HG02840 (cell line): ENCODE measurements at regions not wholly inside any gene's neighbourhood (a gene's known extent, or its start where the extent isn't known, plus 50 kb on each side); places are given as distances from the start of the nearest gene placed in this dataset.
"Not testable (repeated sequence)": the region's sequence is repeated elsewhere in the genome, so short reads cannot be mapped to it uniquely, and the experiment has no call there.

Experiments used
- ATAC-seq: cut with Tn5 transposase; IDR thresholded peaks from one replicate; pipeline ENCODE4 v1.9.1; 2021; ENCODE audit warnings: mild to moderate bottlenecking, moderate library complexity, moderate number of reproducible peaks; ENCODE audit not compliant: unreplicated experiment, low FRiP score

GRCh38 chr5:102068870-102069269 is 227.2 kb downstream of the SLCO4C1 start:
- ATAC-seq: no peak

- no peak for ATAC-seq
Measured at GRCh38 chr5:102049517-102049916, 246.6 kb downstream of the SLCO4C1 start.

- no peak for ATAC-seq
Measured at GRCh38 chr5:102048940-102049339, 247.1 kb downstream of the SLCO4C1 start.

- ATAC-seq: not testable (repeated sequence)
Measured at GRCh38 chr5:102047073-102047472, 249.0 kb downstream of the SLCO4C1 start.

GRCh38 chr5:102040326-102040725 is 255.8 kb downstream of the SLCO4C1 start:
- no peak for ATAC-seq

GRCh38 chr5:102036927-102037326 is 259.2 kb downstream of the SLCO4C1 start:
- ATAC-seq: no peak

GRCh38 chr5:102031711-102032110 is 264.4 kb downstream of the SLCO4C1 start:
- no peak for ATAC-seq

GRCh38 chr5:102018690-102019089 is 277.4 kb downstream of the SLCO4C1 start:
- no peak for ATAC-seq

- no peak for ATAC-seq
Measured at GRCh38 chr5:102018279-102018678, 277.8 kb downstream of the SLCO4C1 start.

- no peak for ATAC-seq
Measured at GRCh38 chr5:102014371-102014770, 281.7 kb downstream of the SLCO4C1 start.

- no peak for ATAC-seq
Measured at GRCh38 chr5:102010644-102011043, 285.4 kb downstream of the SLCO4C1 start.

- ATAC-seq: no peak
Measured at GRCh38 chr5:101997235-101997634, 298.8 kb downstream of the SLCO4C1 start.

- ATAC-seq: no peak
Measured at GRCh38 chr5:101995585-101995984, 300.5 kb downstream of the SLCO4C1 start.

GRCh38 chr5:101991486-101991885 is 304.6 kb downstream of the SLCO4C1 start:
- no peak for ATAC-seq

GRCh38 chr5:101989659-101990058 is 306.4 kb downstream of the SLCO4C1 start:
- ATAC-seq: no peak

GRCh38 chr5:101977729-101978345 is 318.2 kb downstream of the SLCO4C1 start:
- no peak for ATAC-seq

GRCh38 chr5:101976933-101977332 is 319.2 kb downstream of the SLCO4C1 start:
- no peak for ATAC-seq

- ATAC-seq: no peak
Measured at GRCh38 chr5:101969742-101970141, 326.3 kb downstream of the SLCO4C1 start.

- no peak for ATAC-seq
Measured at GRCh38 chr5:101966476-101966875, 329.6 kb downstream of the SLCO4C1 start.

GRCh38 chr5:101955891-101956290 is 340.2 kb downstream of the SLCO4C1 start:
- no peak for ATAC-seq

- no peak for ATAC-seq
Measured at GRCh38 chr5:101950019-101950418, 346.1 kb downstream of the SLCO4C1 start.

- no peak for ATAC-seq
Measured at GRCh38 chr5:101948615-101949014, 347.5 kb downstream of the SLCO4C1 start.

- no peak for ATAC-seq
Measured at GRCh38 chr5:101943784-101944183, 352.3 kb downstream of the SLCO4C1 start.
